Muscle of arm (tissue), 1 donor: ENCODE measurements at regions not wholly inside any gene's neighbourhood (a gene's known extent, or its start where the extent isn't known, plus 50 kb on each side); places are given as distances from the start of the nearest gene placed in this dataset.
"Not testable (repeated sequence)": the region's sequence is repeated elsewhere in the genome, so short reads cannot be mapped to it uniquely, and the experiment has no call there.

Source experiments
- DNase-seq: peaks from one replicate; pipeline ENCODE4 v3.0.0-alpha.2; 2013

GRCh38 chr2:75894170-75894569 lies 183.5 kb upstream of the GCFC2 start:
- DNase-seq, result no peak

- no peak for DNase-seq
Observed at GRCh38 chr2:75892490-75892889, 181.8 kb upstream of the GCFC2 start.

GRCh38 chr2:75882530-75882929 lies 171.8 kb upstream of the GCFC2 start:
- DNase-seq, result no peak

GRCh38 chr2:75875606-75876005 lies 164.9 kb upstream of the GCFC2 start:
- DNase-seq, result not testable (repeated sequence)

GRCh38 chr2:75871762-75872614 lies 161.3 kb upstream of the GCFC2 start:
- not testable (repeated sequence) for DNase-seq

- no peak for DNase-seq
Observed at GRCh38 chr2:75870651-75871137, 160.0 kb upstream of the GCFC2 start.

GRCh38 chr2:75870133-75870532 lies 159.4 kb upstream of the GCFC2 start:
- no peak for DNase-seq

GRCh38 chr2:75865702-75866101 lies 155.0 kb upstream of the GCFC2 start:
- DNase-seq, result no peak

- no peak for DNase-seq
Observed at GRCh38 chr2:75865083-75865482, 154.4 kb upstream of the GCFC2 start.

GRCh38 chr2:75862547-75862946 lies 151.8 kb upstream of the GCFC2 start:
- DNase-seq, result no peak

GRCh38 chr2:75853436-75853835 lies 142.7 kb upstream of the GCFC2 start:
- DNase-seq, result no peak

GRCh38 chr2:75852639-75853038 lies 141.9 kb upstream of the GCFC2 start:
- no peak for DNase-seq

GRCh38 chr2:75846683-75847190 lies 136.0 kb upstream of the GCFC2 start:
- DNase-seq, result no peak

GRCh38 chr2:75844651-75845050 lies 133.9 kb upstream of the GCFC2 start:
- DNase-seq, result no peak

- DNase-seq, result not testable (repeated sequence)
Observed at GRCh38 chr2:75834588-75834987, 123.9 kb upstream of the GCFC2 start.

- no peak for DNase-seq
Observed at GRCh38 chr2:75833386-75833785, 122.7 kb upstream of the GCFC2 start.

GRCh38 chr2:75828826-75829225 lies 118.1 kb upstream of the GCFC2 start:
- DNase-seq, result no peak

GRCh38 chr2:75823515-75823914 lies 112.8 kb upstream of the GCFC2 start:
- DNase-seq, result not testable (repeated sequence)

- DNase-seq, result no peak
Observed at GRCh38 chr2:75822336-75822735, 111.6 kb upstream of the GCFC2 start.

GRCh38 chr2:75820693-75821092 lies 110.0 kb upstream of the GCFC2 start:
- no peak for DNase-seq

GRCh38 chr2:75810611-75811330 lies 100.1 kb upstream of the GCFC2 start:
- DNase-seq, result no peak

- DNase-seq, result no peak
Observed at GRCh38 chr2:75808793-75809535, 98.2 kb upstream of the GCFC2 start.
